RWPE1 (cell line): ENCODE measurements at regions not wholly inside any gene's neighbourhood (a gene's known extent, or its start where the extent isn't known, plus 50 kb on each side); places are given as distances from the start of the nearest gene placed in this dataset.

Experiments used
- CTCF ChIA-PET: fragments of 350-600 bp; sonication (Branson Sonifier 250); formaldehyde crosslinking; extraction: SDS; loops from one replicate; lab custom pipeline; 2021; lab: Yijun Ruan, JAX
- POLR2A ChIA-PET: fragments of 400-600 bp; formaldehyde crosslinking; extraction: SDS; loops from one replicate; lab custom pipeline; 2020; ENCODE audit warnings: antibody characterized with exemption; ENCODE audit not compliant: low non-redundant PET; lab: Yijun Ruan, JAX
- DNase-seq: peaks from one replicate; pipeline ENCODE4 v3.0.0; 2012; ENCODE audit warnings: low spot score
- H3K27ac ChIP-seq: fragments of 450-650 bp; 2 replicates; pipeline ENCODE4 v1.5.1; 2017
- CTCF ChIP-seq: fragments of 450-650 bp; conservative IDR thresholded peaks from 2 replicates; pipeline ENCODE4 v1.5.1; 2017; ENCODE audit warnings: low read depth, mild to moderate bottlenecking

- ChIA-PET POLR2A (no interaction called here), CTCF (no interaction called here)
- no peak for TF ChIP-seq CTCF
- H3K27ac ChIP-seq = no peak overlapping the region
- no peak for DNase-seq
Observed at GRCh38 chr6:47922391-47922790, 140.6 kb downstream of the OPN5 start.

GRCh38 chr6:47919875-47920274 lies 138.0 kb downstream of the OPN5 start:
- ChIA-PET CTCF (no interaction called here), POLR2A (no interaction called here)
- TF ChIP-seq CTCF = no peak
- no peak overlapping the region for H3K27ac ChIP-seq
- no peak for DNase-seq

- H3K27ac ChIP-seq = no peak overlapping the region
- no peak for TF ChIP-seq CTCF
- ChIA-PET CTCF (no interaction called here), POLR2A (no interaction called here)
- DNase-seq = no peak
Observed at GRCh38 chr6:47917811-47918210, 136.0 kb downstream of the OPN5 start.

GRCh38 chr6:47917202-47917601 lies 135.4 kb downstream of the OPN5 start:
- H3K27ac ChIP-seq = no peak overlapping the region
- ChIA-PET POLR2A (no interaction called here), CTCF (no interaction called here)
- no peak for DNase-seq
- TF ChIP-seq CTCF = no peak

- POLR2A ChIA-PET = no interaction called here
- DNase-seq = no peak
- no peak for TF ChIP-seq CTCF
- no peak overlapping the region for H3K27ac ChIP-seq
- CTCF ChIA-PET = no interaction called here
Observed at GRCh38 chr6:47915017-47915416, 133.2 kb downstream of the OPN5 start.

GRCh38 chr6:47908271-47908670 lies 126.4 kb downstream of the OPN5 start:
- ChIA-PET CTCF (interaction anchor here (0.6 kb wide), 1 partner anchor 1972 kb away, joined by 4 read pairs; no protein-coding TSS in a partner anchor), POLR2A (no interaction called here)
- no peak overlapping the region for H3K27ac ChIP-seq
- DNase-seq = no peak
- no peak for TF ChIP-seq CTCF

- CTCF ChIA-PET = interaction anchor here (0.7 kb wide), 1 partner anchor 174 kb away, joined by 3 read pairs; no protein-coding TSS in a partner anchor
- TF ChIP-seq CTCF = no peak
- DNase-seq = no peak
- H3K27ac ChIP-seq = no peak overlapping the region
- POLR2A ChIA-PET = no interaction called here
Observed at GRCh38 chr6:47905717-47906116, 123.9 kb downstream of the OPN5 start.
